ENCODE measurements at regions not wholly inside any gene's neighbourhood (a gene's known extent, or its start where the extent isn't known, plus 50 kb on each side); places are given as distances from the start of the nearest gene placed in this dataset.

DNA sequence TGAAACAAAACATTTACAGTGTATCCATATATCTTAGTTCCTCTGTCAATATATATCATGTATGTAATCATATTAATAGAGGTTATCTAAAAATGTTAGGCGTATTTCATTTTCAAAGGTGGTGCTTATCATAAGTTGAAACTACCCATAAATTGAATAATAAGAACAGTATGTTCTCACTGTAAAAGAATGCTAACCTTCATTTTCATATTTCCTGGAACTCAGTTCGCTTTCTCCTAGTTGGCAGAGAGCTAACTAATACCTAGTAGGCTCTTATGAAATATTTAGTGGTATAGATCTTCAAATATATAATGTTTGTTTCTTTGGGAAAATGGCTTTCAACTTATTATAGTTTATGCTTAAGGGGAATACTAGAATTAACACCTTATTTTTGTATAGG is 118.4 kb downstream of the DISP1 start:
- TF ChIP-seq EZH2 (IDR thresholded peaks at IDR 0.05; ENCODE audit: low read length) = no peak
- TF ChIP-seq, protein P1, sequence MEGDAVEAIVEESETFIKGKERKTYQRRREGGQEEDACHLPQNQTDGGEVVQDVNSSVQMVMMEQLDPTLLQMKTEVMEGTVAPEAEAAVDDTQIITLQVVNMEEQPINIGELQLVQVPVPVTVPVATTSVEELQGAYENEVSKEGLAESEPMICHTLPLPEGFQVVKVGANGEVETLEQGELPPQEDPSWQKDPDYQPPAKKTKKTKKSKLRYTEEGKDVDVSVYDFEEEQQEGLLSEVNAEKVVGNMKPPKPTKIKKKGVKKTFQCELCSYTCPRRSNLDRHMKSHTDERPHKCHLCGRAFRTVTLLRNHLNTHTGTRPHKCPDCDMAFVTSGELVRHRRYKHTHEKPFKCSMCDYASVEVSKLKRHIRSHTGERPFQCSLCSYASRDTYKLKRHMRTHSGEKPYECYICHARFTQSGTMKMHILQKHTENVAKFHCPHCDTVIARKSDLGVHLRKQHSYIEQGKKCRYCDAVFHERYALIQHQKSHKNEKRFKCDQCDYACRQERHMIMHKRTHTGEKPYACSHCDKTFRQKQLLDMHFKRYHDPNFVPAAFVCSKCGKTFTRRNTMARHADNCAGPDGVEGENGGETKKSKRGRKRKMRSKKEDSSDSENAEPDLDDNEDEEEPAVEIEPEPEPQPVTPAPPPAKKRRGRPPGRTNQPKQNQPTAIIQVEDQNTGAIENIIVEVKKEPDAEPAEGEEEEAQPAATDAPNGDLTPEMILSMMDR (optimal IDR thresholded peaks at IDR 0.05 in 1 of 3, IDR thresholded peaks at IDR 0.05 in 1 of 3, conservative IDR thresholded peaks at IDR 0.05 in 1 of 3; ENCODE audit: extremely low read depth in 1 of 3, insufficient read depth in 2 of 3, low read length in 3 of 3) = no peak
- Histone ChIP-seq H3K27me3 (ENCODE audit: control insufficient read depth, extremely low read depth, insufficient read depth, low read length) (no peaks in the 10 kb centered on the region), H4K20me1 (ENCODE audit: control insufficient read depth, extremely low read depth, insufficient read depth, low read length) (no peaks in the 10 kb centered on the region), H3K4me1 (ENCODE audit: control insufficient read depth, extremely low read depth, insufficient read depth, low read length) (peaks cover 2% of the 10 kb centered on the region), H3K27ac (ENCODE audit: control insufficient read depth, insufficient read depth, low read length) (no peak overlapping the region), H2AFZ (ENCODE audit: control insufficient read depth, low read length) (peak overlapping the region; percentile 10), H3K9ac (ENCODE audit: control insufficient read depth, extremely low read depth, insufficient read depth, low read length) (no peak overlapping the region), H3K9me3 (ENCODE audit: control insufficient read depth, low read depth, low read length) (no peaks in the 10 kb centered on the region), H3K36me3 (ENCODE audit: control insufficient read depth in 2 of 2, extremely low read depth in 1 of 2, insufficient read depth in 2 of 2, low read length in 2 of 2) (no peaks in the 10 kb centered on the region), H3K4me3 (ENCODE audit: control insufficient read depth in 2 of 3, extremely low read depth in 1 of 3, insufficient read depth in 2 of 3, low read depth in 1 of 3, low read length in 3 of 3) (no peak overlapping the region), H3K4me2 (ENCODE audit: control insufficient read depth, extremely low read depth, insufficient read depth, low read depth, low read length) (peak overlapping the region; percentile 4), H3K9me1 (ENCODE audit: control insufficient read depth, extremely low read depth, insufficient read depth, low read length) (no peaks in the 10 kb centered on the region), H3K79me2 (ENCODE audit: control insufficient read depth, insufficient read depth, low read length) (no peaks in the 10 kb centered on the region)
- dilution Hi-C loops (cut with MboI; ENCODE audit: extremely low pct_ligation_motif_present, low sequenced_read_pairs) = no loop called here
- FAIRE-seq (no peak), DNase-seq (ENCODE audit: low read depth, low spot score) (no peak)

DNA sequence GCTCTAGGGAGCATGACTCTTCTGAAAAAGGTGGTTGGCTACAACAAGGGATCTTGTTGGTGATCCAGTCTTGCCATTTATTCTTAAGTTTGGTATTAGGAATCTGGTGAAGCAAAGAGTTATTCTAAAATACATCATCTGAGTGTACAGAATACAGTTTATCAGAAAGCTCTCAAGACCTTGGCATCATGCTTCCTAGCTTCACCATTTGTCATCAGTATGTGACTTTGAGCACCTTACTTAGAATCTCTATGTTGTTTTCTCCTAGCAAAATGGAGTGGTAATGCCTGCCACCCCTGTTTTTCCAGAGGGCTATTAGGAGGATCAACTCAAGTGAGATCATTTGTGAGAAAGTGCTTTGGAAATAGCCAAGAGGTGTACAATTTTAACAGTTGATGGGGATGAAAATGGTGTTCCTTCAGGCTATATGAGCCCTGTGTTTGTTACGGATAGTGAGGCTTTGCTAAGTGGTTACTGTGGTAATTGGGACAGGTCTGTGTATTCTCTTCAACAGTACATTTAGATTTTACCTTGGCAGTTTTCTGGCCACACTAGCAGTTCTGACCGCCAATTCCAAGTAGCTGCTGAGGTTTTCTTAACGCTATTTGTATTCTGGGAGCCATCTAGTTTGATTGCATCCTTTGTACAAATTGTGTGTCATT is 120.5 kb downstream of the DISP1 start:
- no peak for TF ChIP-seq EZH2 (IDR thresholded peaks at IDR 0.05; ENCODE audit: low read length)
- TF ChIP-seq, protein P1 (optimal IDR thresholded peaks at IDR 0.05 in 1 of 3, IDR thresholded peaks at IDR 0.05 in 1 of 3, conservative IDR thresholded peaks at IDR 0.05 in 1 of 3; ENCODE audit: extremely low read depth in 1 of 3, insufficient read depth in 2 of 3, low read length in 3 of 3) = no peak
- no peak overlapping the region for H3K9ac ChIP-seq (ENCODE audit: control insufficient read depth, extremely low read depth, insufficient read depth, low read length)
- no peaks in the 10 kb centered on the region for H3K79me2 ChIP-seq (ENCODE audit: control insufficient read depth, insufficient read depth, low read length)
- H3K27ac ChIP-seq (ENCODE audit: control insufficient read depth, insufficient read depth, low read length) = no peak overlapping the region
- H3K4me2 ChIP-seq (ENCODE audit: control insufficient read depth, extremely low read depth, insufficient read depth, low read depth, low read length) = no peak overlapping the region
- no peak overlapping the region for H2AFZ ChIP-seq (ENCODE audit: control insufficient read depth, low read length)
- FAIRE-seq = no peak
- H3K36me3 ChIP-seq (ENCODE audit: control insufficient read depth in 2 of 2, extremely low read depth in 1 of 2, insufficient read depth in 2 of 2, low read length in 2 of 2) = no peaks in the 10 kb centered on the region
- H3K9me1 ChIP-seq (ENCODE audit: control insufficient read depth, extremely low read depth, insufficient read depth, low read length) = no peaks in the 10 kb centered on the region
- no peaks in the 10 kb centered on the region for H3K27me3 ChIP-seq (ENCODE audit: control insufficient read depth, extremely low read depth, insufficient read depth, low read length)
- no peak overlapping the region for H3K4me3 ChIP-seq (ENCODE audit: control insufficient read depth in 2 of 3, extremely low read depth in 1 of 3, insufficient read depth in 2 of 3, low read depth in 1 of 3, low read length in 3 of 3)
- no peaks in the 10 kb centered on the region for H3K9me3 ChIP-seq (ENCODE audit: control insufficient read depth, low read depth, low read length)
- no peaks in the 10 kb centered on the region for H4K20me1 ChIP-seq (ENCODE audit: control insufficient read depth, extremely low read depth, insufficient read depth, low read length)
- dilution Hi-C loops (cut with MboI; ENCODE audit: extremely low pct_ligation_motif_present, low sequenced_read_pairs) = no loop called here
- DNase-seq (ENCODE audit: low read depth, low spot score) = no peak
- no peaks in the 10 kb centered on the region for H3K4me1 ChIP-seq (ENCODE audit: control insufficient read depth, extremely low read depth, insufficient read depth, low read length)

Data from keratinocyte (primary cell).